PC-3 (cell line): ENCODE measurements at regions not wholly inside any gene's neighbourhood (a gene's known extent, or its start where the extent isn't known, plus 50 kb on each side); places are given as distances from the start of the nearest gene placed in this dataset.

ENCODE experiments used
- ATAC-seq: fragments of 200-7000 bp; cut with Tn5 transposase; 2 replicates; pipeline ENCODE4 v1.9.1; 2020; ENCODE audit warnings: mild to moderate bottlenecking, moderate library complexity
- BruUV-seq: library from RNA; stranded (reverse); fragments of 400-500 nt; replicated peaks from 2 replicates; lab custom pipeline; 2021; lab: Mats Ljungman, UMichigan
- CTCF ChIA-PET: fragments of 300-600 bp; sonication (Branson Sonifier 250); formaldehyde crosslinking; loops from one replicate; lab custom pipeline; 2022; ENCODE audit warnings: antibody characterized with exemption; lab: Charles Lee
- POLR2A ChIA-PET: fragments of 300-600 bp; sonication (Branson Sonifier 250); formaldehyde crosslinking; loops from one replicate; lab custom pipeline; 2022; ENCODE audit warnings: antibody characterized with exemption; ENCODE audit not compliant: unreplicated experiment; lab: Charles Lee
- DNase-seq: peaks from one replicate; pipeline ENCODE4 v3.0.0-alpha.2; 2015
- H2AFZ ChIP-seq: fragments of 300-600 bp; sonication (generic); 2 replicates; pipeline ENCODE4 v1.6.0; 2016; ENCODE audit warnings: antibody characterized with exemption, low read length
- H3F3A ChIP-seq: fragments of 300-600 bp; sonication (generic); one replicate; pipeline ENCODE4 v1.6.0; 2017; ENCODE audit warnings: antibody characterized with exemption, low read length, control low read depth, mild to moderate bottlenecking; ENCODE audit not compliant: unreplicated experiment
- H3K27ac ChIP-seq: fragments of 300-600 bp; sonication (generic); 2 replicates; pipeline ENCODE4 v1.5.1; 2016; ENCODE audit warnings: mild to moderate bottlenecking, low read length
- H3K27me3 ChIP-seq: fragments of 300-600 bp; sonication (generic); 2 replicates; pipeline ENCODE4 v1.6.1; 2016; ENCODE audit warnings: low read length, mixed read lengths
- H3K36me3 ChIP-seq: fragments of 300-600 bp; sonication (generic); 2 replicates; pipeline ENCODE4 v1.6.1; 2016; ENCODE audit warnings: low read depth, mixed run types, low read length, mixed read lengths
- H3K4me1 ChIP-seq: fragments of 300-600 bp; sonication (generic); 2 replicates; pipeline ENCODE4 v1.5.1; 2016; ENCODE audit warnings: low read length; ENCODE audit not compliant: insufficient read depth
- H3K4me2 ChIP-seq: fragments of 300-600 bp; sonication (generic); 2 replicates; pipeline ENCODE4 v1.6.0; 2016; ENCODE audit warnings: low read length
- H3K4me3 ChIP-seq: fragments of 300-600 bp; sonication (generic); 2 replicates; pipeline ENCODE4 v1.5.1; 2016; ENCODE audit warnings: mild to moderate bottlenecking, low read length, mixed read lengths
- H3K79me2 ChIP-seq: fragments of 300-600 bp; sonication (generic); 2 replicates; pipeline ENCODE4 v1.6.1; 2017; ENCODE audit warnings: low read length, mixed read lengths
- H3K9ac ChIP-seq: fragments of 300-600 bp; sonication (generic); 2 replicates; pipeline ENCODE4 v1.6.0; 2016; ENCODE audit warnings: mild to moderate bottlenecking, low read length
- H3K9me2 ChIP-seq: fragments of 300-600 bp; sonication (generic); replicated peaks from 2 replicates; pipeline ENCODE4 v1.6.1; 2016; ENCODE audit warnings: mixed run types, low read length, mixed read lengths
- H3K9me3 ChIP-seq: fragments of 300-600 bp; sonication (generic); 2 replicates; pipeline ENCODE4 v1.6.1; 2016; ENCODE audit warnings: low read length, mixed read lengths
- H4K20me1 ChIP-seq: fragments of 300-600 bp; sonication (generic); 2 replicates; pipeline ENCODE4 v1.6.1; 2016; ENCODE audit warnings: low read length, mixed read lengths
- CTCF ChIP-seq: fragments of 300-600 bp; sonication (generic); conservative IDR thresholded peaks from 2 replicates; pipeline ENCODE4 v1.5.1; 2017; ENCODE audit warnings: antibody characterized with exemption, low read depth, mild to moderate bottlenecking, low read length
- EZH2 ChIP-seq: fragments of 300-600 bp; sonication (generic); IDR thresholded peaks from one replicate; pipeline ENCODE4 v1.6.1; 2017; ENCODE audit warnings: antibody characterized with exemption, mild to moderate bottlenecking, low read length; ENCODE audit not compliant: unreplicated experiment
- EZH2phosphoT487 ChIP-seq: fragments of 300-600 bp; sonication (generic); IDR thresholded peaks from 2 replicates; pipeline ENCODE4 v1.6.1; 2018; ENCODE audit warnings: mild to moderate bottlenecking, antibody characterized with exemption, low read length, borderline replicate concordance
- intact Hi-C: fragments of 100-400 bp; cut with micrococcal nuclease; formaldehyde crosslinking; loops from 2 replicates; pipeline ENCODE4 v1.9.0; 2023

GRCh38 chr12:105947906-105948305 is 190.8 kb downstream of the NUAK1 start:
- intact Hi-C loops: no loop called here
- Histone ChIP-seq H3K9ac (no peak overlapping the region), H3K27ac (no peak overlapping the region), H3K4me2 (no peak overlapping the region), H3K27me3 (no peaks in the 10 kb centered on the region), H3K36me3 (no peaks in the 10 kb centered on the region), H3K4me3 (no peak overlapping the region), H4K20me1 (no peaks in the 10 kb centered on the region), H3K4me1 (no peaks in the 10 kb centered on the region), H3F3A (no peaks in the 10 kb centered on the region), H2AFZ (no peak overlapping the region), H3K79me2 (no peaks in the 10 kb centered on the region), H3K9me3 (no peaks in the 10 kb centered on the region), H3K9me2 (no peaks in the 10 kb centered on the region; the same call in 1 of the 2 replicates)
- ChIA-PET CTCF (no interaction called here), POLR2A (no interaction called here)
- DNase-seq (no peak), ATAC-seq (no peak)
- TF ChIP-seq EZH2phosphoT487: no peak
- no peak for TF ChIP-seq EZH2
- no peak for TF ChIP-seq CTCF
- no TSS peak for BruUV-seq

GRCh38 chr12:105948331-105948730 is 190.4 kb downstream of the NUAK1 start:
- Histone ChIP-seq H3K79me2 (no peaks in the 10 kb centered on the region), H3K27ac (no peak overlapping the region), H3F3A (no peaks in the 10 kb centered on the region), H3K9me3 (no peaks in the 10 kb centered on the region), H3K9ac (no peak overlapping the region), H3K36me3 (no peaks in the 10 kb centered on the region), H4K20me1 (no peaks in the 10 kb centered on the region), H2AFZ (no peak overlapping the region), H3K27me3 (no peaks in the 10 kb centered on the region), H3K4me2 (no peak overlapping the region), H3K9me2 (no peaks in the 10 kb centered on the region; the same call in 1 of the 2 replicates), H3K4me1 (no peaks in the 10 kb centered on the region), H3K4me3 (no peak overlapping the region)
- no TSS peak for BruUV-seq
- CTCF ChIA-PET: no interaction called here
- intact Hi-C loops: no loop called here
- DNase-seq (peak; percentile 20), ATAC-seq (no peak)
- TF ChIP-seq EZH2 (no peak), CTCF (no peak), EZH2phosphoT487 (no peak)
- POLR2A ChIA-PET: no interaction called here

- TF ChIP-seq EZH2phosphoT487 (no peak), EZH2 (no peak), CTCF (no peak)
- Histone ChIP-seq H3K4me2 (no peak overlapping the region), H3K27ac (no peak overlapping the region), H4K20me1 (no peaks in the 10 kb centered on the region), H3F3A (no peaks in the 10 kb centered on the region), H3K9me3 (no peaks in the 10 kb centered on the region), H3K4me3 (no peak overlapping the region), H3K4me1 (no peaks in the 10 kb centered on the region), H3K27me3 (no peaks in the 10 kb centered on the region), H3K79me2 (no peaks in the 10 kb centered on the region), H3K36me3 (no peaks in the 10 kb centered on the region), H3K9me2 (no peaks in the 10 kb centered on the region; the same call in 1 of the 2 replicates), H2AFZ (no peak overlapping the region), H3K9ac (no peak overlapping the region)
- ChIA-PET POLR2A (no interaction called here), CTCF (no interaction called here)
- DNase-seq (peak; percentile 20), ATAC-seq (no peak)
- intact Hi-C loops: no loop called here
- BruUV-seq: no TSS peak
Observed at GRCh38 chr12:105949391-105949790, 189.4 kb downstream of the NUAK1 start.
